Fibroblast of skin of right quadriceps (primary cell): ENCODE measurements at regions not wholly inside any gene's neighbourhood (a gene's known extent, or its start where the extent isn't known, plus 50 kb on each side); places are given as distances from the start of the nearest gene placed in this dataset.

Source experiments
- DNase-seq: peaks from one replicate; pipeline ENCODE4 v3.0.0-alpha.2; 2013

DNA sequence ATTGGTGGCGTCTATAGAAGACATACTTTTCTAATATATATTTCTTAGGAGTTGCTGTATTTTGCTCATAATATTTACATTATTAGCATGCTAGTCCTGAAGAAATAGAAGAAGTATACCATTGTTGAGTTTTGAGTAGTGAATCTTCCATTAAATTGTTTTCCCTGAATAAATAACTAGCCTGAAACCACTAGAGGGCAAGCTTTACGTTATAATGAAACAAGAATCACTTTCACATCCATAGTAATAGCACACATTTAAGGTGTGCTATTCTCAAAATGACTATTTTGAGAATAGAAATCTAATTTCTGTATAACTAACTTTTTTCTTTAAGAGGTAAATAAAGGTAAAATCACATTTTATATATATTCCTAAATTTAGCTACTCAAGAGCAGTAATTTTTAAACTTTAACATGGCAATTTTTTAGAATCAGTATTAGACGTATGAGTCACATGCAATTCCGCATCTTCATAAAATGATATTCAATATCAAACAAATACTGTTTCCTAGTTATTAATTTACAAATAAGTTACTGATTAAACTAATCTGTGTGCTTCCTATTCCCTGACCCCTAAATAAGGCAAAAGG is 213.2 kb upstream of the MANEA start:
- DNase-seq = peak; percentile 5

DNA sequence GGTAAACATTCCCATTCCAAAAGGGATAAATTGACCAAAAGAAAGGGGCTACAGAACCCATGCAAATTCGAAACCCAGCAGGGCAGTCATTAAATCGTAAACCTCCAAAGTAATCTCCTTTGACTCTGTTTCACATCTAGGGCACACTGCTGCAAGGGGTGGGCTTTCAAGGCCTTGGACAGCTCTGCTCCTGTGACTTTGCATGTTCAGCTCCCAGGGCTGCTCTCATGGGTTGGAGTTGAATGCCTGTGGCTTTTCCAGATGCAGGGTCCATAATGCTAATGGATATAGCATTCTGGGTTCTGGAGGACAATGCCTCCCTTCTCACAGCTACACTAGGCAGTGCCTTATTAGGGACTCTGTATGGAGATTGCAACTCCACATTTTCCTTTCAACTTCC is 211.9 kb upstream of the MANEA start:
- no peak for DNase-seq

DNA sequence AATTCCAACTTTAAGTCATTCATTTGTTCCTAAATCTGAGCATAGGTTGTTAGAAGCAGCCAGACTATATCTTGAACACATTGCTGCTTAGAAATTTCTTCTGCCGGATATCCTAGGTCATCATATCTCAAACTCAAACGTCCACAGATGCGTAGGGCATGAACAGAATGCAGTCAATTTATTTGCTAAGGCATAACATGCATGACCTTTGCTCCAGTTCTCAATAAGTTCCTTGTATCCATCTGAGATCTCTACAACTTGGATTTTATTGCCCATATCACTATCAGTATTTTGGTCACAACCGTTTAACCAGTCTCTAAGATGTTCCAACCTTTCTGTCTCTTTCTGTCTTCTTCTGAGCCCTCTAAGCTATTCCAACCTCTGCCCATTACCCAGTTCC is 210.9 kb upstream of the MANEA start:
- no peak for DNase-seq

DNA sequence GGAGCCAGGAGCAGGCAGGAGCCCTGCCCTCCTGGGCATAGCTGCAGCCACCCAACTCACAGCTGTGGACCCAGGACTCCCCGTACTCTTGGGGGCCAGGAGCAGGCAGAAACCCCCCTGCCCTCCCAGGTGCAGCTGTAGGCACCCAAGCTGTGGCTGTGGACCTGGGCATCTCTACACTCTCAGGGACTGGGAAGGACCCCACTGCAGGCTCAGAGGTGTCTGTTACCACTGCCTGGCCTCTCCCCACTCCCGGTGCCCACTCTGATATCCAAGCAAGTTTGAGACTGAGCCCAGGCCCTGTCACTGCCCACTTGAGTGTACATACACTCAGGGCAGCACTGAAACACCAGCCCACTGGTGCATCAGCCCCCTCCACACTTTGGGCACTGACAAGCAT is 193.5 kb upstream of the MANEA start:
- DNase-seq = no peak

DNA sequence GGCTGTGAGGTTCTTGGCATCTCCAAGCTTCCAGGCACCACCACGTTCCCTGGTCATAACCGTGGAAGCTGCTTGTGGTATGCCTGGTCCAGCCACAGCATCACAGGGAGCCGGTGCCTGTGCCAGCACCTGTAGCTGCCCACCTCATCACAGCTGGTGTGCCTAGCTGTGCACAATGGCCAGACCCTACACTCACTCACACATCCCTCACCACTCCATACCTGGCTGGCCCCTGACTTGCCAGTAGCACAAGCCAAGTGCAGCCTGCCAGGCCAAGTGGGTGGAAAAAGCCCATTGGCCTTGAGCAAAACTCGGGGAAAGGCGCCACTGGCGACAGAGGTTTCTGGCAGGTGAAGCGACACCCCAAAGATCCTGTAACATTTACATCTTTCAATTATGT is 192.3 kb upstream of the MANEA start:
- DNase-seq = no peak

DNA sequence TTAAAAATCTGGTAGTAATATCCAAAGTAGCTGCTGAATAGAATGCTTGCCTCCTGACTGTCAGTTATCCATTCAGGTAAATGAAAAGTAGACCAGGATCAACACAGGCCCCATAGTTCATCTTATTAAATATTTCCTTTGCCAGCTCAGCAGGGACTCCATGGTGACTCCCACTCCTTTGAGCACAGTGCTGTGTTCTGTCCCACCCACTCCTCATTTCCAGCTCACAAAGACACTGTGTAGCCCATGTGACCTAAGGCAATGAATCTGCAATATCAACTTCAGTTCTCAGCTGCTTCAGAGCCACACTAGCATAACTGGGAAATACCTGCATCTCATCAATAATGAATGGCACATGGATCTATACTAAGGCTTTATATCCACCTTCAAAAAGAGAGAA is 189.5 kb upstream of the MANEA start:
- no peak for DNase-seq

DNA sequence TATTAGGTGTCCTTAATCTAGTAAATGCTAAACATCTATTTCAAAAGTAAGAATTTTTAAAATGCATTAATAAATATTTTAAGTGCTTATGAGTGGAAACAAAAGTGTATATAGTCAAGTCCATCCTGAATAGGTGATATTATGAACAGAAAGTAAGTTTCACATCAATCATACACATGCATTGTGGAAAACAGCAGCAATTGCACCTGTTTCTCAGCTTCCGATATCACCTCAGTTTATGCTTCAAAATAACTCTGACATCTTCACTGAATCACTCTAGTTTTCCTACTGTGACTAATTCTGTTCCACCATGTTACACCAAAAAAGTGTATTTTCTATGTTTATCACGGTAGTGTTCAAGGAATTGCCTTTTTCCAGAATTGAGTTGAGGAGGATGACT is 172.6 kb upstream of the MANEA start:
- no peak for DNase-seq

DNA sequence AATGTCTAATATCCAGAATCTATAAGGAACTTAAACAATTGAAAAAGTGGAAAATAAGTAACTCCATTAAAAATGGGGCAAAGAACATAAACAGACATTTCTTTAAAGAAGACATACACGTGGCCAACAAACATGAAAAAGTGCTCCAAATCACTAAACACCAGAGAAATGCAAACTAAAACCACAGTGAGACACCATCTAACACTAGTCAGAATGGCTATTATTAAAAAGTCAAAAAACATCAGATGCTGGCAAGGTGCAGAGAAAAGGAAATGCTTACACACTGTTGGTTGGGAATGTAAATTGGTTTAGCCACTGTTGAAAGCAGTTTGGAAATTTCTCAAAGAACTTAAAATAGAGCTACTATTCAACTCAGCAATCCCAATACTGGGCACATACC is 169.2 kb upstream of the MANEA start:
- DNase-seq = no peak

DNA sequence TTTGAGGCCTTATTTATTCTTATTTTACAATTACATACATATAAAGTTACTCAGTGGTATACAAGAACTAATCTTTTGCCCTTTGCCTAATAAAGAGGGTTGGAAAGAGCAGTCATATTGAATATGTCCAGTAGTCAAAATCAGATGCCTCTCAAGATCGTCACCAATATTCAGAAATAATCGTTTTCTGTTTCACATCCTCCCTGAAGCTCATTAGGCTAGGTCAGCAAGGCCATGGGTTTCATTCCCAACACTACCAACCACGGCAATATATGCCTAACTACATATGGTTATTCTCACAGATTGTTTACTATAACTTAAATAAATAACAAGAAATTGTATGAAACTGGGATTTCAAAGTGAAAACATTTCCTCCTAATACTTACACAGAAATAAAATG is 167.2 kb upstream of the MANEA start:
- no peak for DNase-seq

DNA sequence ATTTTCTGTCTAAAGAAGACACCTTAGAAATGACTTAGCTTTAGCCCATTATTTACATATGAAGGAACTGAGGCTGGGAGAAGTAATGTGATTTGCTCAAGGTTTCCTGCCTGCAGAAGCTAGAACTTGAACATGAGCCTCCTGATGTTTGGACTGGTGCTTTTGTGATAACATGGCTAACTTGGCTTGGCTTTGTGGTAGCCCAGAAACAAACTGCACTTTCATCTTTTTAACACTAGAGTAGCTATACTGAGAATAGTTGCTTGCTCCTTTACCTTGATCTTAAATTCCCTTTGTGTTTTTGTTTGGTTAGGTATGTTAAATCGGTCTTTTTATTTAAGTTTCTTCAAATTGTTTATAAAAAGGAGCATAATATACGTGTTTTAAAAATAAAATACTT is 163.5 kb upstream of the MANEA start:
- DNase-seq = no peak

DNA sequence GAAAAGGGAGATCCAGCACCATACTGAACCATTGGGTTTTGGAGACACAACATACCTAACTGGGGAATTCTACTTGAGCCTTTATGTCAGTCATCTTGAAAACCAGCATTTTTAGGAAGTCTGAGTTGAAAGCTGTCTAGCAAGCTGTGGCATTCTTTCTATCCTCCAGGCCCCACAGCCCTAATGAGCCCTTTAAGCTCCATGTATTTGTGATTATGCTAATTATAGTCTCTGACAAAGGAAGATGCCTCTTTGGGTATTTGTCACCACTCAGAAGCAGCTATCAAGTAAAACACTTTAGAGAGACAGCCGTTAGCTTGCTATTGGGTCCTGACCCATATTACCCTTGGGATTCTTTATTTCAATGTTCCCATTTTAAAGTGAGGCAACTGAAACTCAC is 159.5 kb upstream of the MANEA start:
- DNase-seq = no peak

DNA sequence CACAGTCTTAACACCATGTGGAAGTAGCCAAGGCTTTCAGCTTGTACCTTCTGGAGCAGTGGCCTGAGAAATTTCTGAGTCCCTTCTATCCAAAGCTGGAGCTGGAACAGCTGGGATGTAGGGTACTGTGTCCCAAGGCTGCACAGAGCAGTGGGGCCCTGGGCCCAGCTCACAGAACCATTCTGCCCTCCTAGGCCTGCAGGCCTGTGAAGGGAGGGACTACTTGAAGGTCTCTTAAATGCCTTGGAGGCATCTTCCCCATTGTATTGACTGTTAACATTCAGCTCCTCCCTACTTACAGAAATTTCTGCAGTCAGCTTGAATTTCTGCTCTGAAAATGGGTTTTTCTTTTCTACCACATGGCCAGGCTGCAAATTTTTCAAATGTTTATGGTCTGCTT is 156.5 kb upstream of the MANEA start:
- DNase-seq = no peak

DNA sequence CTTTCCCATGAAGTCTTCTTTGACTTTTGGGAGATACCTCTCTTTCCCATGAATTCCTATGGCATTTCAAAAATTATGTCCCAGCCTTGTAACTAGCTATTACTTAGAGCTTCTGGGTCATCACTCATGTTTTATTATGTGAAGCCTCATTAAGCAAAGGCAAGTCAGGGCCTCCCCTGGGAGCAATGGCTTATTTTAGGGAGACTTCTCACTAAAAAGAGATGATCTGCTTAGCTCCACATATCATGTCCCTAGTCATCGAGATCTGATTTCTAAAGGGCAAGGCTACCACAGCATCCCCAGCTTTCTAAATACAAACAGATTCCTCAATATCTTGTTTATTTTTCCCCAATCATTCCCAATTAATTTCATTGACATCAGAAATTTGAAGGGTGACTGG is 154.0 kb upstream of the MANEA start:
- no peak for DNase-seq

DNA sequence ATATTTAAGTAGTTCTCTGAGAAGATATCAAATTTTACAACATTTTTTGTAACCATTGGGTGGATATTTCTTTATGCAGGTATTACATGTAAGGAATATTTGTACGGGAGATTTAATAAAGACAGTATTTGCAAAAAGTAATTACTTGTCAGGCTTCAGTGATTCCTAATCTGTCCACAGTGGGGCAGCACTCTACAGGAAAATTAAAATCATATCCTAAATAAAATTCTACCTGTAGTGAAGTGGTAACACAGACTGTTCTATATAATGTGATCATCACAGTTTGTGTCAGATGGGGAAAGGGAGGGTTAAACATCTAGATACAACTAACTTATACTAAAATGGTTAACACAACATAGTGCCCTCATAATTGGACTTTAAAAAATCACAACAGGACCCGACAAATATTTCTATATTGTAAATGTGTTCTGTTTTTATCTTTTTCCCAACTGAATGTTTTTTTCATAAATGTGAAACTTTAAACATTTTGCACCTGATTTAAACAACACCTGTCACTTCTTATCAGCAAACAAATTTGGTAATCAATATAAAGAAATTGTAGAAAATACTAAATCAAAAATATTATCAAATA is 145.6 kb upstream of the MANEA start:
- peak; percentile 12 for DNase-seq

DNA sequence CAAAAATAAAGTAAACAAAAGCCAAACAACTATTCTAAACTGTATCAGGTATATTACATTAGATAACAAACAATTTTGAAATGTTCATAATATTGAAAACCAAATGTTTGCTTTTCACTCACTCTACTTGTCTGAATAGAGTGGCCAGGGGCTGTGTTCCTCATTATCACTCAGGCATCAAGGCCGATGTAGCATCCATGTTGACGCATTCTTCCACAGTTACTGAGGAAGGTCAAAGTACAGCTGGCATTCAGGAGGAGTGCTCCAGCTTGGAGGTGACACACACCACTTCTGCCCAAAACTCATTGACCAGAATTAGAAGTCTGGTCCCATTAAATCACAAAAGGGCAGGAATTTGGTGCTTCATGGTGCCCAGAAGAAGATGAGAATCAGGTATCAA is 137.6 kb upstream of the MANEA start:
- no peak for DNase-seq

DNA sequence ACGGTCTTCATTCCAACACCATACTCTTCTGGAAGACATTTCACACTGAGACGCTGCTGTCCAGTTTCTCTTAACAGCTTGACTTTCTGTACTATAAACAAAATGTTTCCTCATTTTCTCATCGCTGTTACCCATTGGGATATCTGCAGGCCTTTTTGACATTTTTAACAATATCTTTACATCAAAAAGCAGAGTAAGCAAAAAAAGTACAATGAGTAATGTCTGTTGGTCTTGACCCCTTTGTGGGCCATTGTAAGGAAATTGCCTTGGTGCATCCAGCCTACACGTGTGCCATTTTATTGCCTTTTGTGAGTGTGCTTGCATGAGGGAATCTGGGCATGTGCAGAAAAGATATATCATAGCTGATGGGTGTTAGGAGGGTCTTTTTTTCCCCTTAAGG is 129.1 kb upstream of the MANEA start:
- no peak for DNase-seq

DNA sequence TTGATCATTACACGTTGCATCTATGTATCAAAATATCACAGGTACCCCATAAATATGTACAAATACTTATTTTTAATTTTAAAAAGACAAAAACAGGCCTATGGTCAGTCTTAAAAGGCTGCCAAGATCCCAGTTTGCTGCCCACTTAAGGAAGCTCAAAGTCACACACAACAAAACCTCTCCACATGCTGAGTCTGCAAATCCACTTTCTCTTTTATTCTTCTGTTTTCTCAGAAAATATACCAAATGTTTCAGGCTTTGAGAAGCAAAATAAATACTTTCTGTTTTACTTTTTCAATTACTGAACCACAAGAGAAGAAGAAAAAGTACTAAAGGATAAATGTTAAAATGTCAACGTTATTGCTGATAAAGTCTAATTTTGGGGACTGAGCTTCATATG is 107.8 kb upstream of the MANEA start:
- DNase-seq = no peak

DNA sequence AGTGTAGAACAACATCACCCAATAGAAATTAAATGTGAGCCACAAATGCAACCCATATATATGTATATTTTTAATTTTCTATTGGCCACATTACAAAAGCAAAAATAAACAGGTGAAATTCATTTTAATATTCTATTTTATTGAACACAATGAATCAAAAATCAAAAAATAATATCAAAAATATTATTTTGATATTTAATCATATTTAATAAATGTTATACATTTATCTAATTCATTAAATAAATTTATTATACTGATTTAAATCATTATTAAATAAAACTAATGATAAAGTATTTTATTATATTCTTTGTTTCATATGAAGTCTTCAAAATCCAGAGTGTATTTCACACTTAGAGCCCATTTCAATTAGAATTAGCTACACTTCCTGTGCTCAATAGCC is 98.4 kb upstream of the MANEA start:
- no peak for DNase-seq

DNA sequence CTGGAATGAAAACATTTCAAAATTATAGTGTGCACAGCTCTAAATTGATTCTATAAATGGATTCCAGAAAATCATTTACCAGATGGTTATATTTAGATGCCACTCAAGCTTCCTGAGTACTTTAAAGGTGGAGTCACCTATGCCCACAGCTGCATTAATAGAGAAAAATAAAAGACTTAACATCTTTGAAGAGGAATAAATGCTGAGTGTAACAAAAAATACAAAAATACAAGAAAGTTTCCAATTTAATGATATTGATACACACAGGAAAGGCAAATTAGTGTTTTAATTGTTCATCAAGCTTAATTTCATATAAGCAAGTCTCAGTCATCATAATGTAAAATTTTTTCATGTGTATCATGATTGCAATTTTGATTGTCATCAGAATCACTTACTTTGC is 89.5 kb upstream of the MANEA start:
- no peak for DNase-seq

DNA sequence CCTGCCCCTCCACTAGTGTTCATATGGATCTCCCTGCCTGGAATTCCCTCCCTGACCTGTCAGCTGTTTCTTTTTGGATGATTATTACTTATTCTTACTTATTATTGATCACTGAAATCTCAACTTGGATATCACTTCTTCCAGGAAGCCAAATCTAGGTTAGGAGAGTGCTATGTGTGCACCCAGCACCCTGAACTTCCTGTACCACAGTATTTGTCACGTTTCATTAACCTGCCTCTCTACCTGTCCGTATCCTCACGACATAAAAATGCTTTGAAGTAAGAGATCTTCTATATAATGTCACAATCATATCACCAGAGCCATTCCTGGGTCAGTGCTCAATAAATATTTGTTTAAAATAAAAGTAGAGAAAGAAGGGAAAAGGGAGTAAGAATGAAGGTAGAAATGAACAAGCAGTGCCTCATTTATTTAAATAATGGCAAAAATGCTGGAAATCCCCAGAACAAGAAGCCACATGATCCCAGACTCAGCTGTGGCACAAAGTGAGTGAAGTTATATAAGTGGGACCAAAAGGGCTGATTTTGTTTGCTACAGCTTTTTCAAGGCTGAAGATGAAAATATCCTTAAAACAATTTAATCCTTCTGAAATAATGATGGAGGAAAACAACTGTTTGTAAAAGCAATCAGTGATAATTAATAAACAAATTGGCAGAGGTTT is 88.0 kb upstream of the MANEA start:
- DNase-seq = no peak

DNA sequence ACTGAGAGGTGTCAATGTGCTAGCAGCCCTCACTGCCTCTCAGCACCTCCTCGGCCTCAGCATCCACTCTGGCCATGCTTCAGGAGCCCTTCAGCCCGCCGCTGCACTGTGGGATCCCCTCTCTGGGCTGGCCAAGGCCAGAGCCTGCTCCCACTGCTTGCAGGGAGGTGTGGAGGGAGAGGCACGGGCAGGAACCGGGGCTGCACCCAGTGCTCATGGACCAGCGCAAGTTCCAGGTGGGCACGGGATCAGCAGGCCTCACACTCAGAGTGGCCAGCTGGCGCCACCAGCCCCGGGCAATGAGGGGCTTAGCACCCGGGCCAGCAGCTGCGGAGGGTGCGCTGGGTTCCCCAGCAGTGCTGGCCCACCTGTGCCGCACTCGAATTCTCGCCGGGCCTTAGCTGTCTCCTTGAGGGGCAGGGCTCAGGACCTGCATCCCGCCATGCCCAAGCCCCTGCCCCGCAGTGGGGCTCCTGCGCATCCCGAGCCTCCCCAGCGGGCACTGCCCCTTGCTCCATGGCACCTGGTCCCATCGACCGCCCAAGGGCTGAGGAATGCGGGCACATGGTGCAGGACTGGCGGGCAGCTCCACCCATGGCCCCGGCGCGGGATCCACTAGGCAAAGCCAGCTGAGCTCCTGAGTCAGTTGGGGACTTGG is 80.4 kb upstream of the MANEA start:
- DNase-seq = no peak

DNA sequence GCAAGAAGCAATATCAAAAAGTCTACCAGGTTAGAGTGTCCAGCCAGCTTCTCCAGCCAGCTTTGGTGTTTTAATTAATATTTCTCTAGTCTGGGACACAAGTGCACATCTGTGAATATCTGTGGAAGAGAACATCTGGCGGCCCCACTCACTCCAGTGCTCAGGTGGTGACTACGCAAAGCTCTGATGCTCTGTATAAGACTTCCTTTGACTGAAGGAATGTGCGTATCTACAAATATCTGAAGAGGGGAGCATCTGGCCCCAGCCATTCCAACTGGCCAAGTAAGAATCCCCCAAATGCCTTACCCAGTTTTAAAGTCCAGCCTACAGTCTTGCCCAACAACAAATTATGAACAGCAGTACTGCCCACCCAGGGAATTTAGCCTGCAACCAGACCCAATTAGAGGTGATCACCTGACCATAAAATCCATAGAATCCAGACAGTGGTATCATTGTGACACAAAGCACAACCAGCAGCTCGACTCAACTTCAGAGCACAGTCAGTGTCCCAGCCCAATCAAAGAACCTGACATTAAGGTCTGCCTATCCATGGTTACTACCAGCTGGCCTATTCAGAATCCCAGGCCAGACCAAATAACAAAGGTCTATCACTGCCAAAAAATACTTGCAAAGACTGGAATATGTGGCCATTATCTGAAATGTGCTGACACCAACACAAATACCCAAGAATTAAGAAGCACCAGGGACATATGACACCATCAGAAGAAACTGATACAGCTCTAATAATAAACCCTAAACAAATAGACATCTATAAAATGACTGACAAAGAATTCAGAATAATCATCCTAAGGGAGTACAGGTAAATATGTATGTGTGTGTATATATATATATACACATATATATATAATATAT is 76.1 kb upstream of the MANEA start:
- no peak for DNase-seq

DNA sequence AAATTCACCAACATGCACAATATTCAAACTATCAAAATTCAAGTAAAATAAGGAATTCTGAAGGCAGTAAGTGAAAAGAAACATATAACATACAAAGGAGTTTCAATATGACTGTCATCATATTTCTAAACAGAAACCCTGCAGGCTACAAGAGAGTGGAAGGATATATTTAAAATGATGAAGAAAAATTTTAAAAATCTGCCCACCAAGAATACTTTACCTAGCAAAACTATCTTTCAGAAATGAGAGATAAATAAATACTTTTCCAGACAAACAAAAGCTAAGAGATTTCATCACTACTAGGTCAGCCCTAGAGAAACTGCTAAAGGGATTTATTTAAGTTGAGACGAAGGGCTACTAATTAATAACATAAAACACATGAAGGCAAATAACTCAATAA is 73.8 kb upstream of the MANEA start:
- DNase-seq = no peak
